Ovary (tissue), 3 donors: ENCODE measurements at regions not wholly inside any gene's neighbourhood (a gene's known extent, or its start where the extent isn't known, plus 50 kb on each side); places are given as distances from the start of the nearest gene placed in this dataset.

Experiments
- EP300 ChIP-seq: sonication (generic); formaldehyde crosslinking; IDR thresholded peaks from one replicate; pipeline ENCODE4 v1.6.1; 2017; ENCODE audit warnings: antibody characterized with exemption
- POLR2A ChIP-seq: fragments of 450-650 bp; IDR thresholded peaks from one replicate; pipeline ENCODE4 v1.6.1; 2017; ENCODE audit warnings: antibody characterized with exemption, mild to moderate bottlenecking, moderate library complexity
- TF ChIP-seq, protein P1 (sequence below), 3 donors: fragments of 450-650 bp in 2 of 3; fragments of 200-600 bp in 1 of 3; IDR thresholded peaks; one replicate each; pipeline versions ENCODE4 v1.5.1 to v1.8.0; 2016 to 2022; ENCODE audit warnings: antibody characterized with exemption in 3 of 3, mild to moderate bottlenecking in 1 of 3
- donor health status: DM: no; HTN: no; CAD: no.

DNA sequence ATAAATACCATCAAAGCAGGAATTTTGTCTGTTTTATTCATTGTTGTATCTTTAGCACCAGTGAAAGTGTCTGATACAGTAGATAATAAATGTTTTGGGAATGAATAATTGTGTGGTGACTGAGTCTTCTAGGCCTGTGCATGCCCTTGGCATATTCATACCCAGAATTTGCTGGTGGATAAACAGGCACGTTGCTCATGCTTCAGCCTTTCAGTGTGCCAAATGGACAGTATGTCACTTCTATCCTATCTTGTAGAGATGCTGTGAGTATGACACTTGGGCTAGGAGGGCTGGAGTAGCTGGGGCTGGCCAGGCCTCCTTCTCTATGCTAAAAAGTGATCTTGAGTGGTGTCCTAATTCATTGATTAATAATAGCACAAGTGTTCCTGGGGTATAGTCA, 287.3 kb upstream of the DDI1 start:
- no peak for TF ChIP-seq EP300
- TF ChIP-seq, protein P1, sequence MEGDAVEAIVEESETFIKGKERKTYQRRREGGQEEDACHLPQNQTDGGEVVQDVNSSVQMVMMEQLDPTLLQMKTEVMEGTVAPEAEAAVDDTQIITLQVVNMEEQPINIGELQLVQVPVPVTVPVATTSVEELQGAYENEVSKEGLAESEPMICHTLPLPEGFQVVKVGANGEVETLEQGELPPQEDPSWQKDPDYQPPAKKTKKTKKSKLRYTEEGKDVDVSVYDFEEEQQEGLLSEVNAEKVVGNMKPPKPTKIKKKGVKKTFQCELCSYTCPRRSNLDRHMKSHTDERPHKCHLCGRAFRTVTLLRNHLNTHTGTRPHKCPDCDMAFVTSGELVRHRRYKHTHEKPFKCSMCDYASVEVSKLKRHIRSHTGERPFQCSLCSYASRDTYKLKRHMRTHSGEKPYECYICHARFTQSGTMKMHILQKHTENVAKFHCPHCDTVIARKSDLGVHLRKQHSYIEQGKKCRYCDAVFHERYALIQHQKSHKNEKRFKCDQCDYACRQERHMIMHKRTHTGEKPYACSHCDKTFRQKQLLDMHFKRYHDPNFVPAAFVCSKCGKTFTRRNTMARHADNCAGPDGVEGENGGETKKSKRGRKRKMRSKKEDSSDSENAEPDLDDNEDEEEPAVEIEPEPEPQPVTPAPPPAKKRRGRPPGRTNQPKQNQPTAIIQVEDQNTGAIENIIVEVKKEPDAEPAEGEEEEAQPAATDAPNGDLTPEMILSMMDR (IDR thresholded peaks at IDR 0.05): no peak
- no peak for TF ChIP-seq POLR2A
